ES-I3 (cell line): ENCODE measurements at regions not wholly inside any gene's neighbourhood (a gene's known extent, or its start where the extent isn't known, plus 50 kb on each side); places are given as distances from the start of the nearest gene placed in this dataset.

Experiments
- H3K36me3 ChIP-seq: 2 replicates; pipeline ENCODE4 v1.6.1; 2013; ENCODE audit warnings: mild to moderate bottlenecking, low read length, control low read depth, moderate library complexity; ENCODE audit not compliant: insufficient read depth
- H3K4me1 ChIP-seq: 2 replicates; pipeline ENCODE4 v1.6.1; 2013; ENCODE audit warnings: mild to moderate bottlenecking, control low read depth, low read length; ENCODE audit not compliant: insufficient read depth
- H3K9ac ChIP-seq: 2 replicates; pipeline ENCODE4 v1.6.1; 2013; ENCODE audit warnings: low read depth, mild to moderate bottlenecking, low read length, moderate library complexity
- H3K9me3 ChIP-seq: 2 replicates; pipeline ENCODE4 v1.6.1; 2013; ENCODE audit warnings: mild to moderate bottlenecking, low read length, moderate library complexity; ENCODE audit not compliant: control insufficient read depth, insufficient read depth

- H3K4me1 ChIP-seq = no peaks in the 10 kb centered on the region
- H3K9me3 ChIP-seq = no peaks in the 10 kb centered on the region; the same call in 1 of the 2 replicates
- no peak overlapping the region for H3K9ac ChIP-seq
- no peaks in the 10 kb centered on the region for H3K36me3 ChIP-seq
Measured at GRCh38 chrX:4735299-4735698, 1021.9 kb upstream of the PRKX start.

- H3K4me1 ChIP-seq = no peaks in the 10 kb centered on the region
- no peaks in the 10 kb centered on the region; the same call in 1 of the 2 replicates for H3K9me3 ChIP-seq
- no peak overlapping the region for H3K9ac ChIP-seq
- no peaks in the 10 kb centered on the region for H3K36me3 ChIP-seq
Measured at GRCh38 chrX:4710618-4711433, 997.4 kb upstream of the PRKX start.

- H3K4me1 ChIP-seq = no peaks in the 10 kb centered on the region
- no peak overlapping the region for H3K9ac ChIP-seq
- H3K36me3 ChIP-seq = no peaks in the 10 kb centered on the region
- no peaks in the 10 kb centered on the region; the same call in 1 of the 2 replicates for H3K9me3 ChIP-seq
Measured at GRCh38 chrX:4708970-4709760, 995.7 kb upstream of the PRKX start.

- H3K9me3 ChIP-seq = no peaks in the 10 kb centered on the region; the same call in 1 of the 2 replicates
- no peaks in the 10 kb centered on the region for H3K36me3 ChIP-seq
- H3K9ac ChIP-seq = no peak overlapping the region
- H3K4me1 ChIP-seq = no peaks in the 10 kb centered on the region
Measured at GRCh38 chrX:4706961-4707360, 993.5 kb upstream of the PRKX start.

GRCh38 chrX:4690521-4690920, 977.1 kb upstream of the PRKX start:
- Histone ChIP-seq H3K4me1 (no peaks in the 10 kb centered on the region), H3K36me3 (no peaks in the 10 kb centered on the region), H3K9ac (no peak overlapping the region), H3K9me3 (no peaks in the 10 kb centered on the region)

GRCh38 chrX:4682636-4683035, 969.2 kb upstream of the PRKX start:
- Histone ChIP-seq H3K9me3 (no peaks in the 10 kb centered on the region), H3K9ac (no peak overlapping the region), H3K4me1 (no peaks in the 10 kb centered on the region), H3K36me3 (no peaks in the 10 kb centered on the region)

GRCh38 chrX:4675686-4676300, 962.3 kb upstream of the PRKX start:
- Histone ChIP-seq H3K36me3 (no peaks in the 10 kb centered on the region), H3K4me1 (no peaks in the 10 kb centered on the region), H3K9ac (no peak overlapping the region), H3K9me3 (no peaks in the 10 kb centered on the region)

- Histone ChIP-seq H3K4me1 (no peaks in the 10 kb centered on the region), H3K36me3 (no peaks in the 10 kb centered on the region), H3K9me3 (no peaks in the 10 kb centered on the region)
Measured at GRCh38 chrX:4674028-4674782, 960.8 kb upstream of the PRKX start.

GRCh38 chrX:4671344-4671743, 957.9 kb upstream of the PRKX start:
- no peaks in the 10 kb centered on the region for H3K36me3 ChIP-seq
- no peaks in the 10 kb centered on the region for H3K4me1 ChIP-seq
- H3K9me3 ChIP-seq = peaks cover 10% of the 10 kb centered on the region; the same call in 1 of the 2 replicates
- no peak overlapping the region for H3K9ac ChIP-seq

More at GRCh38 chrX:4674028-4674782, 960.8 kb upstream of the PRKX start:
- no peak overlapping the region for H3K9ac ChIP-seq

GRCh38 chrX:4670606-4671005, 957.2 kb upstream of the PRKX start:
- Histone ChIP-seq H3K4me1 (no peaks in the 10 kb centered on the region), H3K9me3 (peaks cover 10% of the 10 kb centered on the region; the same call in 1 of the 2 replicates), H3K36me3 (no peaks in the 10 kb centered on the region), H3K9ac (no peak overlapping the region)

- Histone ChIP-seq H3K4me1 (no peaks in the 10 kb centered on the region), H3K9me3 (peaks cover 10% of the 10 kb centered on the region; the same call in 1 of the 2 replicates), H3K36me3 (no peaks in the 10 kb centered on the region), H3K9ac (no peak overlapping the region)
Measured at GRCh38 chrX:4668802-4669536, 955.5 kb upstream of the PRKX start.

- peaks cover 7% of the 10 kb centered on the region; the same call in 1 of the 2 replicates for H3K9me3 ChIP-seq
- H3K36me3 ChIP-seq = no peaks in the 10 kb centered on the region
- H3K9ac ChIP-seq = no peak overlapping the region
- no peaks in the 10 kb centered on the region for H3K4me1 ChIP-seq
Measured at GRCh38 chrX:4663085-4663484, 949.6 kb upstream of the PRKX start.

GRCh38 chrX:4661771-4662170, 948.3 kb upstream of the PRKX start:
- no peak overlapping the region for H3K9ac ChIP-seq
- no peaks in the 10 kb centered on the region; the same call in 1 of the 2 replicates for H3K9me3 ChIP-seq
- H3K4me1 ChIP-seq = no peaks in the 10 kb centered on the region

More at GRCh38 chrX:4661771-4662170, 948.3 kb upstream of the PRKX start:
- no peaks in the 10 kb centered on the region for H3K36me3 ChIP-seq
